ENCODE measurements at regions not wholly inside any gene's neighbourhood (a gene's known extent, or its start where the extent isn't known, plus 50 kb on each side); places are given as distances from the start of the nearest gene placed in this dataset.

- H3K27me3 ChIP-seq (replicated peaks) = no peaks in the 10 kb centered on the region
- no peak overlapping the region for H3K27ac ChIP-seq
- in situ Hi-C loops (cut with HindIII; ENCODE audit: low pct_ligation_motif_present, low sequenced_read_pairs) = no loop called here
- DNase-seq = no peak
- TF ChIP-seq CTCF (IDR thresholded peaks at IDR 0.05; ENCODE audit: low read depth, low read length, missing control alignments) = no peak
- no peaks in the 10 kb centered on the region for H3K36me3 ChIP-seq (replicated peaks)
- H3K4me3 ChIP-seq (ENCODE audit: low read depth, low read length) = no peak overlapping the region
These were observed 307.5 kb upstream of the HS6ST1 start for GRCh38 chr2:128625963-128626759.

DNA sequence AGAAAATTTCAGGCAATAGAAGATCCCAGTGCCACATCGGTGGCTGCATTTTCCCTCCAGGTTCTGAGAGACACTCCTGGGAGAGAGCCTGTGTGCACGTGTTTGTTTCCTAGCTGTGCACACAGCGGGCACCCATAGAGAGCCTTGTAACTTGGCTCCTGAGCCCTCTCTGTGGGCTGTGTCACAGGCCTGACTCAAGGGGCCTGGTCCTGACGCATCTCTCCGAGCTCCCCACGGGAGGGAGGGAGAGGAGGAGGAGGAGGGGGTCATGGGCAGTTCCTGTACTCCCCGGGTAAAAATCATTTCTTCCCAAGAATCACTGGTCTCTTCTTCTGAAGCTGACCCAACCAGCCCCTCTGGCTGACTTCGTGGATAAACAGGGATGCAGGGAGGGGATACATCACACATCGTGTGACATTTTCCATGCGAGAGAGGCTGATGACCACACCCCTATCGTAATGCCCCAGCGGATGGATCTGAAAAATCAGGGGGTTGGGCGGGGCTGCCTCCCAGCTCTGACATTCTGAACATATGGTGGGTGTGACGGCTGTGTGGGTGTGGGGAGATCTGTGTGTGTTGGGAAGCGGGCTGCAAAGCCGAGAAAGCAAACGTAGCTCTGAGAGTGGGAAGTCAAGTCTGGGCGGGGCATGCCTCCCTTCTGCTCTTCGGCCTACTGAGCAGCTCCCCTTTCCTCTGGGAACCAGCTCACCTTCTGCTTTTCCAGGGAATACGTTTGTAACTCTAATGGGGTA is 308.3 kb upstream of the HS6ST1 start:
- no peaks in the 10 kb centered on the region for H3K27me3 ChIP-seq (replicated peaks)
- H3K27ac ChIP-seq = no peak overlapping the region
- no peak overlapping the region for H3K4me3 ChIP-seq (ENCODE audit: low read depth, low read length)
- in situ Hi-C loops (cut with HindIII; ENCODE audit: low pct_ligation_motif_present, low sequenced_read_pairs) = no loop called here
- no peak for TF ChIP-seq CTCF (IDR thresholded peaks at IDR 0.05; ENCODE audit: low read depth, low read length, missing control alignments)
- no peaks in the 10 kb centered on the region for H3K36me3 ChIP-seq (replicated peaks)
- no peak for DNase-seq

DNA sequence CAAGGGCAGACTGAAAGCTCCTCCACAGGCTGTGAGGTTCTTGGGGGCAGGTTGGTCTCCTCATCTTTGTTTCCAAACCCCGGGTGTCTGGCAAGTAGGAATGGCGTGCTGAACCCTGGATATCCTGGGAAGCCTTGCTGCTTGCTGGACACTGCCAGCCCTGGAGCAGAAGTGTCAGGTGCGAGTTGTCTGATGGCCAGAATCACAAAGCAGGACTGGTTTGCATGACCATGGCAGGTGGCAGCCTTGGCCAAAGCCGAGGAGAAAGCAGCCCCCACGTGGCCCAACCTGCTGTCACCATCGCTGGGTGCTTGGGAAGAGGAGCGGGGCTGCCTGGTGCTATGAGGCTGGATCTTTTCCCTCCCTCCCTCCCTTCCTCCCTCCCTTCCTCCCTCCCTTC is 309.5 kb upstream of the HS6ST1 start:
- no peak for DNase-seq
- H3K27me3 ChIP-seq (replicated peaks) = no peaks in the 10 kb centered on the region
- in situ Hi-C loops (cut with HindIII; ENCODE audit: low pct_ligation_motif_present, low sequenced_read_pairs) = no loop called here
- no peak overlapping the region for H3K27ac ChIP-seq
- H3K4me3 ChIP-seq (ENCODE audit: low read depth, low read length) = no peak overlapping the region
- TF ChIP-seq CTCF (IDR thresholded peaks at IDR 0.05; ENCODE audit: low read depth, low read length, missing control alignments) = no peak
- H3K36me3 ChIP-seq (replicated peaks) = no peaks in the 10 kb centered on the region

DNA sequence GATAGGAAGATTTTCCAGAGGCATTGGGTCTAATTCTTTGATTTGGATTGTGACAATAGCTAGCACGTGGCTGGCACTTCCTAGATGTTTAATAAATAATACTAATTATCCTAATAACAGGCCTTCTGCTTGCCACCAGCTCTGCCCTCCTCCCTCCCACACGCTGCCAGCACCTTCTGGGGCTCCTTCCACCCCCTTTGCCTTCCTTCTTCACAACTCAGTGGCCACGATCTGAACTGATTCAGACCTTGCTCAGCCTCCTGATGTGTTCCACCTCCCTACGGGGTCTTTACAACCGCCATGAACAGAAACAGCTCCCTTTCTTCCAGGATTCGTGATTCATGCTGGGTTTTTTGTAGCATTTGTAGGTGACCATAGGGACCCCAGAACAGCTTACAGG is 310.3 kb upstream of the HS6ST1 start:
- no peak for TF ChIP-seq CTCF (IDR thresholded peaks at IDR 0.05; ENCODE audit: low read depth, low read length, missing control alignments)
- DNase-seq = no peak
- no peaks in the 10 kb centered on the region for H3K27me3 ChIP-seq (replicated peaks)
- no peak overlapping the region for H3K4me3 ChIP-seq (ENCODE audit: low read depth, low read length)
- in situ Hi-C loops (cut with HindIII; ENCODE audit: low pct_ligation_motif_present, low sequenced_read_pairs) = no loop called here
- H3K36me3 ChIP-seq (replicated peaks) = no peaks in the 10 kb centered on the region
- H3K27ac ChIP-seq = no peak overlapping the region

- DNase-seq = no peak
- no peaks in the 10 kb centered on the region for H3K36me3 ChIP-seq (replicated peaks)
- no peaks in the 10 kb centered on the region for H3K27me3 ChIP-seq (replicated peaks)
- no peak overlapping the region for H3K4me3 ChIP-seq (ENCODE audit: low read depth, low read length)
- no peak for TF ChIP-seq CTCF (IDR thresholded peaks at IDR 0.05; ENCODE audit: low read depth, low read length, missing control alignments)
- no peak overlapping the region for H3K27ac ChIP-seq
- in situ Hi-C loops (cut with HindIII; ENCODE audit: low pct_ligation_motif_present, low sequenced_read_pairs) = no loop called here
These were observed 312.5 kb upstream of the HS6ST1 start for GRCh38 chr2:128630974-128631697.

Measured in brain microvascular endothelial cell (primary cell).